DOHH2 (cell line): ENCODE measurements at regions not wholly inside any gene's neighbourhood (a gene's known extent, or its start where the extent isn't known, plus 50 kb on each side); places are given as distances from the start of the nearest gene placed in this dataset.

ENCODE experiments used
- EZH2phosphoT487 ChIP-seq: fragments of 200-600 bp; sonication (generic); IDR thresholded peaks from 2 replicates; pipeline ENCODE4 v1.6.1; 2017; ENCODE audit warnings: borderline replicate concordance, mild to moderate bottlenecking, antibody characterized with exemption, low read length, moderate library complexity, mixed read lengths
- TF ChIP-seq, protein P1 (sequence below): fragments of 200-600 bp; sonication (generic); IDR thresholded peaks from one replicate; pipeline ENCODE4 v1.5.1; 2014; ENCODE audit warnings: antibody characterized with exemption, mild to moderate bottlenecking, low read depth, low read length; ENCODE audit not compliant: poor library complexity, severe bottlenecking

GRCh38 chr1:229139331-229140118 lies 131.4 kb upstream of the RAB4A start:
- TF ChIP-seq, protein P1, sequence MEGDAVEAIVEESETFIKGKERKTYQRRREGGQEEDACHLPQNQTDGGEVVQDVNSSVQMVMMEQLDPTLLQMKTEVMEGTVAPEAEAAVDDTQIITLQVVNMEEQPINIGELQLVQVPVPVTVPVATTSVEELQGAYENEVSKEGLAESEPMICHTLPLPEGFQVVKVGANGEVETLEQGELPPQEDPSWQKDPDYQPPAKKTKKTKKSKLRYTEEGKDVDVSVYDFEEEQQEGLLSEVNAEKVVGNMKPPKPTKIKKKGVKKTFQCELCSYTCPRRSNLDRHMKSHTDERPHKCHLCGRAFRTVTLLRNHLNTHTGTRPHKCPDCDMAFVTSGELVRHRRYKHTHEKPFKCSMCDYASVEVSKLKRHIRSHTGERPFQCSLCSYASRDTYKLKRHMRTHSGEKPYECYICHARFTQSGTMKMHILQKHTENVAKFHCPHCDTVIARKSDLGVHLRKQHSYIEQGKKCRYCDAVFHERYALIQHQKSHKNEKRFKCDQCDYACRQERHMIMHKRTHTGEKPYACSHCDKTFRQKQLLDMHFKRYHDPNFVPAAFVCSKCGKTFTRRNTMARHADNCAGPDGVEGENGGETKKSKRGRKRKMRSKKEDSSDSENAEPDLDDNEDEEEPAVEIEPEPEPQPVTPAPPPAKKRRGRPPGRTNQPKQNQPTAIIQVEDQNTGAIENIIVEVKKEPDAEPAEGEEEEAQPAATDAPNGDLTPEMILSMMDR, result no peak
- no peak for TF ChIP-seq EZH2phosphoT487
